ENCODE measurements at regions not wholly inside any gene's neighbourhood (a gene's known extent, or its start where the extent isn't known, plus 50 kb on each side); places are given as distances from the start of the nearest gene placed in this dataset.

DNA sequence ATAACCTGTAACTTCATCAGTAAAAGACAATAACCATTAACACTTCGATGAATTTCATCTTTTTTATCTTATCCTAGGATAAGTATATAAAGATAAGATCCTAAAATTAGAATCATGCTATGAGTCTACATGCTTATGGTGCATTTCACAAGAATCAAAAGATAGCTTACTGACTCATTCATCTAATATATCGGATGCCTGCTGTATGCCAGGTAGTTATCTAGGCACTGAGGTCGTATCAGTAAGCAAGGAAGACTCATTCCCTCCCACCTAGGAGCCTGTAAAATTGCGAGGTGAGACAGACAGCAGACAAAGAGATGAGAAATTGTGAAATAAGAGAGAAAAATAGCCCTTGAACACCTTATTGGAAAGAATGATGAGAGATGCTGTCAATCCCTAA lies 240.6 kb upstream of the ADAMTSL1 start:
- DNase-seq (ENCODE audit: low spot score) = no peak

DNA sequence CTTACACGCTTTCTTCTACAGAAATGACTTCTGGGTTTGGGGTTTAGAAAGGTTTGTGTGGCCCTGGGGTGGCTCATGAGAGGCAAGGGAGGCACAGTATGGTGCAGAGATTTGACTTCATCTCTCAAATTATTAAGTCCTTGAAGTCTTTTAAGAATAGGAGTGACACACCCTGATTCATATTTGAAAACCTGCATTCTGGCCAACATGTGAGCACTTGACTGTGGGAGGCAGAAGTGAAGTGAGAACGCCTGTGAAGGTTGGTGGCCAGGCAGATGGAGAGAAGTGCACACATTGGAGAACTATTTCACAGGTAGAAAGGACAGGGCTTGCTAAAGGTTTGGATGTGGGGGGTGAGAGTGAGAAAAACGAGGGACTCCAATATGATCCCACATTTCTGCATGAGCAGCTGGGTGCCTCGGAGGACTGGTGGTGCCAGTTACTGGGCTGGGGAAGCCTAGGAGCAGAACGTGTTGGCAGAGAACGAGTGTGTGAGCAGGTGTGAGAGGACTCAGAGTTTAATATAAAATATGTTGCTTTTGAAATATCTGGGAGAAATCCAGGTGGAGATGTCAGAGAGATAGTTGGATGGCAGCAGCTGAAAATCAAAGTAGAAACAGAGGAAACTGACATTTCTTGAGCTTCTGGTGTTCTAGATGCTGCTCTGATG lies 240.0 kb upstream of the ADAMTSL1 start:
- DNase-seq (ENCODE audit: low spot score) = no peak

- no peak for DNase-seq (ENCODE audit: low spot score)
These were observed 238.6 kb upstream of the ADAMTSL1 start for GRCh38 chr9:18235181-18235908.

GRCh38 chr9:18236336-18236735 lies 237.6 kb upstream of the ADAMTSL1 start:
- no peak for DNase-seq (ENCODE audit: low spot score)

DNA sequence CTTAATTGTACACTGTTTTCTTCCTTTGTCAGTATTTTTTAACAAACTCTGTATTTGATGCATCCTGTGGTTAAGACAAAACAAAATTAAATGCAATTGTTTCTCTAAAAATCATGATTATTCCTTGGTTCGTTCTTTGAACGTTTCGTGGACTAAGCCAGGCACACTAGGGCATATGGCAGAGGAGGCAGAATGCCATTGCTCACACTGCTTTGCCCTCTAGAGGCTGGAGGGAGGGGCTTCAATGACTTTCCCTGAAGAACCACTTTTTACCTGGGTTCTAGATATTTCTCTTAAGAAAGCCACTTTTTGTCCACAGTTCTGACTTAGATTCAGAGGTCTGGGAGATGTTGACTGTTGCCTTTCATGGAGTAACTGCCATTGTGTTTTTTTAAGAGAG lies 236.2 kb upstream of the ADAMTSL1 start:
- DNase-seq (ENCODE audit: low spot score) = no peak

DNA sequence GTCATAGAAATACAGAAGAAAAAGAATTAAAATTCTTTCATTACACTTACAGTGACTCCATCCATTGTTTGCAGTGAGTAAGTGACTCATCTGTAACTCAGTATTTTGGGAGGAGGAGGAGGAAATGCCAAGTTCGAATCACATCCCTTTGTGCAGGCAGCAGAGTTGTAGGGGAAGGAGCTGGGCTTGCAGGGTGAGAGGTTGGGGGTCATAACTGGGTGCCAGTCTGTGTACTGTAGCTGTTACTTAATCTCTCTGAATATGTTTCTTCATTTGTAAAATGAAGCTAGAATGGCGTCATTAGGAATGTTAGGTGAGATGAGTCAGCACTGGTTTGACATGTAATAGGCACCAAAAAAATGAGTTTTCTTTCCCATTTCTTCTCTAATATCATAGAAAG lies 235.7 kb upstream of the ADAMTSL1 start:
- no peak for DNase-seq (ENCODE audit: low spot score)

GRCh38 chr9:18238752-18239447 lies 235.1 kb upstream of the ADAMTSL1 start:
- DNase-seq (ENCODE audit: low spot score) = no peak

DNA sequence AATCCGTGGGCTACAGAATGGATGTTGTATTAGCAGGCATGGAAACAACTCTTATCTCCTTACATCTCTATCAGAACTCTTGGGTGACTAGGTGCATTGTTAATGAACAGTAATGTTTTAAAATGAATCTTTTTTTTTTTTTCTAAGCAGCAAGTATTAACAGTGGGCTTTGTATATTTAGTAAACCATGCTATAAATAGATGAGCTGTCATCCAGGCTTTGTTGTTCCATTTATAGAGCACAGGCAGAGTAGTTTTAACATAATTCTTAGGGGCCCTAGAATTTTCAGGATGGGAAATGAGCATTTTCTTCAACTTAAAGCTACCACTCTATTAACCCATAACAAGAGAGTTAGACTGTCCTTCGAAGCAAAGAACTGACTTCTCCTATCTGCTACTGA lies 233.7 kb upstream of the ADAMTSL1 start:
- DNase-seq (ENCODE audit: low spot score) = no peak

DNA sequence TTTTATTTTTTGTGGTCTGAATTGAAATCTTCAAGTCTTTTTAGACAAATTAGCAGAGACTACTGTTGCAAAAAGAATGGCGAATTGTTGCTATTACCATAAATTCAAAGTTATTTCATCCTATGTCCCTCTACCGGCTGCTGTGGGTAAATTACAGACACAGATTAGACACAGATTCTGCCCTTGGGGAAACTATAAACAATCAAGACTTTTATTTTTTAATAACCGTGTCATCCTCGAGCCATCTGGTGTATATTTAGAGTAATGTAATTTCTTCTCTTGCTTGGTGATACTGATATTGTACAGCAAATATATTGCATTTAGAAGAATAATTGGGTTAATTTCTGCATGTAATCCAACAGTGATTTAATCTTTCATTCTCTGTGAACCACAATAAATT lies 228.0 kb upstream of the ADAMTSL1 start:
- no peak for DNase-seq (ENCODE audit: low spot score)

DNA sequence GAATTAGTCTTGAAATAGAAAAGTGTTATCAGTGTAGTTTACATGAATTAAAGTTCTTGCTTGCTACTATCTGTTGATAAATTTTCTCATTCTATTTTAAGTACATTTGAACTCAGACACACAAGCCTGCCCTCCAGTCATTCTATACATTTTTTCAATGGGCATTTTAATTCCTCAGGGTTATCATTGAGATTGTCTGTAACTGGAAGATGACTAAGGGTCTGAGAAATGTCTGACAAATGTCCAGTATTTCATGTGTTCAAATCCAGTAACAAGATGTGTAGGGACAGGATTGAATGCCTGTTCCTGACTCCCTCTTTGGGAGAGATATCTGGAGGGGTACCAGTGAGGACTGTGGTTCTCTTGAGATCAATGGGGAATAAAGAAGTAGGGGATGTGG lies 223.9 kb upstream of the ADAMTSL1 start:
- no peak for DNase-seq (ENCODE audit: low spot score)

DNA sequence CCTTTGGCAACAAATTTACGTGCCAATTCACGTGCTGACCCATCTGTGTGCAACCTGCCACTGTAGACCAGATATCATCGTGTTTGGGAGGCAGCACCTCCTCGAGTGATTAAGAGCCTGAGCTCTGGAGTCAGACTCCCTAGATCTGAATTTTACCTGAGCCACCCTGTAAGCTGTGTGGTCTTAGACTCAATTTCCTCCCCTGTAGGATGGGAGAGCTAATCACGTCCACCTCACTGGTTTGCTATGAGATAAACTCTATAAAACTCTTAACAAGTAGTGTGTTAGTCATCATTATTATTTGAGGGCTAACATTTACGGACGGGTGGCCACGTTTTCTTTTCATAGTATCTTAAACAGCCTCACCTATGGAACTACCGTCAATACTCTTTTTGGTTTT lies 220.0 kb upstream of the ADAMTSL1 start:
- DNase-seq (ENCODE audit: low spot score) = no peak

GRCh38 chr9:18255158-18255629 lies 218.8 kb upstream of the ADAMTSL1 start:
- peak; percentile 83 for DNase-seq (ENCODE audit: low spot score)

GRCh38 chr9:18255747-18256146 lies 218.2 kb upstream of the ADAMTSL1 start:
- DNase-seq (ENCODE audit: low spot score) = no peak

DNA sequence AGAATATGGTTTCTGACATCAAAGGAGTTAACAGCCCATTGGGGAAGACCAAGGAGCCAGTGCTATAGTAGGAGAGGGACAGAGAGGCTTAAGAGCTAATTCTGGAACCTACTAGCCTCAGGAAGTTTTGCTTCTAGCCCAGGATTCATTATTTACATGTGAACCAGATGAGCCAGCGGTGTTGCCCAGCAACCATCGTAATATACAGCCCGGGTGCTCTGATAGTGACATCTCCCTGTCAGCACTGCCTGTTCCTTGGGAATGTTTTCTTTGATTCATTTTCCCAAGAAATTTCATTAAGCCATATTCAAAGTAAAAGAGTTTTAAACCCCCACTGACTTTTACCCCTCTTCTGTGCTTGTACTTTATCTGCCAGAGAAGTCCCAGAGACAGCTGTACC lies 217.4 kb upstream of the ADAMTSL1 start:
- DNase-seq (ENCODE audit: low spot score) = no peak

DNA sequence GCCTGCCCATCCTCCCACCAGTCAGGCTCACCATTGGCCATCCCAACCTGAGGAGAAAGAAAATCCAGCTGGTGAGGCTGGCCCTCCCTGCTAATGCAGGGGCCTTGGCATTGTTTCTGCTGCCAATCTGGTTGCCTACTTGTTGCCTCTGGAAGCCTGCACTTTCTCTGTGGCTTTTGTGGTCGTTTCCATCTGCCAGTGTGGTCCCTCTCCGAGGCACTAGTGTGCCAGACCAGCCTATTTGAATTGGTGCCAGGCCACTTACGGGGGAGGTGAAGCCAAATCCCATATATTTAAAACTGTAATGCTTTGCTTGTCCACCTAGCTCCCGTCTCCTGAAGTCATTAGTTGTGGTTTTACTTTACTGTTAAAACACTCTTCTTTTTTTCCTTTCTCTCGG lies 213.4 kb upstream of the ADAMTSL1 start:
- DNase-seq (ENCODE audit: low spot score) = no peak

DNA sequence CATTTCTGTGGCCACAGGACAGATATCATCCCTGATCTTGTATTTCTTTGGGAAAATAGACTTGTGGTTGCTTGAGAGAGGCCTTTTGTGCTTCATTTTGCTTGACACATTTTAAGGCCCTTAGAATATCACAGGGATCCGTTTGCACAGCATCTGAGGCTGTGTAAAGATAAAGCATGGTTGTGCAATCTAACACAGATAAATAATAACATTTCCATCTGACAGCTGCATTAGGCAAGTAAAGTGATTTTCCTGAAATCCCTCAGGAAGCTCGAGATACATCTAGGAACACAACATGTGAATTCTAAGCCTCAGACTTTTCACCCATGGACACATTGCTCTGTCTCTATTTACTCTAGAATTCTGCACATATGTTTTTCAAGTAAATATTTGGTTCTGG lies 212.8 kb upstream of the ADAMTSL1 start:
- no peak for DNase-seq (ENCODE audit: low spot score)

GRCh38 chr9:18263377-18263776 lies 210.6 kb upstream of the ADAMTSL1 start:
- DNase-seq (ENCODE audit: low spot score) = no peak

DNA sequence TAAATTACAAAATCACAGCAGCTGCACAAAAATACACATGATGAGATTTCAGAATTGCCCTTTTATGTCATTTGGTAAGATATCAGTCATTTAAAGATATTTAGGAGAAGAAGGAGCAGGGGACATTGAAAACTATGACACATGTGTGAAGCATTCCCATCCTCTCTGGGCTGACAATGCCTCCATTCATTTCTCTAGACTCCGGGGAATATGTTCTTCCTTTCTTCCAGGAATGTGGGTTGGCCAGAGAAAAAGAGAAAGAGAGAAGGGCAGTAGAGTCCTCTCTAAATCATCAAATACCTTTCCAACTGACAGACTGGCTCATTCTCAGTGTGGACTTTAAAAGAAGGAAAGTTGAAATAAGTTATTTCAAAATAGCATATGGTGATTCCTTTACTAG lies 205.6 kb upstream of the ADAMTSL1 start:
- no peak for DNase-seq (ENCODE audit: low spot score)

DNA sequence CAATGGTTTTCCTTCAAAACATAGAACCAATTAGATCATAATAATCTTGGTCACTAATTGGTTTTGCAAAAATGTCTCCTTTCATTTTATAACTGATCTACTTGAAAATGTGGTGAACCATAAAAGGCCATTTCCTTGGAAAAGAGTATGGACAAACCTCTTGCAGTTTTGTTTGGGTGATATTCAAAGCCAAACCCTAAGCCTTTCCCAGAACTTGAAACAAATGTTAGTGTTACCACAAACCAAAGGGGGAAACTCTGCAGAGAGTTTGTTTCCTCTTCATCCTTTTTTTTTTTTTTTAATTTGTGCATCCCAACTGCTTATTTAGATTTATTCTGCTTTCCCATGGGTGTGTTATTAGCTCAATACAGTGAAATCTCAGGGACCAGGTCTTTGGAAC lies 204.4 kb upstream of the ADAMTSL1 start:
- DNase-seq (ENCODE audit: low spot score) = no peak

- no peak for DNase-seq (ENCODE audit: low spot score)
These were observed 199.3 kb upstream of the ADAMTSL1 start for GRCh38 chr9:18274693-18275092.

GRCh38 chr9:18275313-18275990 lies 198.5 kb upstream of the ADAMTSL1 start:
- no peak for DNase-seq (ENCODE audit: low spot score)

- no peak for DNase-seq (ENCODE audit: low spot score)
These were observed 192.7 kb upstream of the ADAMTSL1 start for GRCh38 chr9:18281291-18281690.

DNA sequence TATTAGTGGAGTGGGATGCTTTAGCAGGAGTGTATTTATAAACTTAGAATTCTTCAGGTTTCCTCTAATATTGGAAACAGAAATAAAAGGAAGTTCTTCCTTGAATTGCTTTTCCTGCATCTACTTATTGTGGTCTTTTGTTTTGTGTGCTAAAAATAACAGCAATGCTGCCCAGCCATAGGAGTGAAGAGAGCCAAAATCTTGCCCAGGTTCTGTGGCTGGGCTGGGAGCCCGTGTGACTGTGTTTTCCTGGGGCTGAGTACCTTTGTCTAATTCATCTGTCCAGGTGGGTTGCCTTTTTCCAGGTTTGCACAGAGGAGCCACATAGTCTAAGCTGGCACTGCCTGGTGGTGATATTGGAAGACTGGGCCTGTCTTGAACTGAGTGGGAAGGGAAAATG lies 179.7 kb upstream of the ADAMTSL1 start:
- DNase-seq (ENCODE audit: low spot score) = no peak

Measured in ecto neural progenitor cell (in vitro differentiated cells).